Activated T-cell treated with anti-CD3 and anti-CD28 coated beads, Interleukin-2, amount 50 U/mL, for 24 hours (primary cell): ENCODE measurements at regions not wholly inside any gene's neighbourhood (a gene's known extent, or its start where the extent isn't known, plus 50 kb on each side); places are given as distances from the start of the nearest gene placed in this dataset.

ENCODE experiments used
- DNase-seq: peaks from one replicate; pipeline ENCODE4 v3.0.0-alpha.2; 2020
- H3K27ac Mint-ChIP-seq: 2 replicates; pipeline ENCODE4 v1.8.0; 2020; ENCODE audit warnings: mild to moderate bottlenecking, mixed read lengths
- H3K27me3 Mint-ChIP-seq: 2 replicates; pipeline ENCODE4 v1.8.0; 2020; ENCODE audit warnings: mixed read lengths
- H3K36me3 Mint-ChIP-seq: 2 replicates; pipeline ENCODE4 v1.8.0; 2020; ENCODE audit warnings: low read depth, mixed read lengths
- H3K4me1 Mint-ChIP-seq: 2 replicates; pipeline ENCODE4 v1.8.0; 2020; ENCODE audit warnings: low read depth, mixed read lengths
- H3K4me3 Mint-ChIP-seq: 2 replicates; pipeline ENCODE4 v1.8.0; 2020; ENCODE audit warnings: mild to moderate bottlenecking, moderate library complexity, mixed read lengths
- H3K9me3 Mint-ChIP-seq: 2 replicates; pipeline ENCODE4 v1.8.0; 2020; ENCODE audit warnings: mixed read lengths

GRCh38 chr5:53367727-53368126 is 112.7 kb upstream of the FST start:
- no peak for DNase-seq
- no peak overlapping the region for H3K4me3 Mint-ChIP-seq
- H3K27ac Mint-ChIP-seq: no peak overlapping the region
- no peaks in the 10 kb centered on the region for H3K9me3 Mint-ChIP-seq
- H3K4me1 Mint-ChIP-seq: peaks cover 6% of the 10 kb centered on the region
- no peaks in the 10 kb centered on the region for H3K36me3 Mint-ChIP-seq
- H3K27me3 Mint-ChIP-seq: peaks cover 11% of the 10 kb centered on the region

GRCh38 chr5:53368516-53368915 is 111.9 kb upstream of the FST start:
- Mint-ChIP-seq H3K4me3 (no peak overlapping the region), H3K27ac (no peak overlapping the region), H3K9me3 (no peaks in the 10 kb centered on the region), H3K4me1 (peaks cover 7% of the 10 kb centered on the region), H3K36me3 (no peaks in the 10 kb centered on the region), H3K27me3 (peaks cover 11% of the 10 kb centered on the region)
- DNase-seq: no peak

- Mint-ChIP-seq H3K27me3 (peaks cover 11% of the 10 kb centered on the region), H3K27ac (no peak overlapping the region), H3K36me3 (no peaks in the 10 kb centered on the region), H3K4me3 (no peak overlapping the region), H3K9me3 (no peaks in the 10 kb centered on the region), H3K4me1 (peaks cover 12% of the 10 kb centered on the region)
- DNase-seq: no peak
Measured at GRCh38 chr5:53368966-53369605, 111.3 kb upstream of the FST start.

DNA sequence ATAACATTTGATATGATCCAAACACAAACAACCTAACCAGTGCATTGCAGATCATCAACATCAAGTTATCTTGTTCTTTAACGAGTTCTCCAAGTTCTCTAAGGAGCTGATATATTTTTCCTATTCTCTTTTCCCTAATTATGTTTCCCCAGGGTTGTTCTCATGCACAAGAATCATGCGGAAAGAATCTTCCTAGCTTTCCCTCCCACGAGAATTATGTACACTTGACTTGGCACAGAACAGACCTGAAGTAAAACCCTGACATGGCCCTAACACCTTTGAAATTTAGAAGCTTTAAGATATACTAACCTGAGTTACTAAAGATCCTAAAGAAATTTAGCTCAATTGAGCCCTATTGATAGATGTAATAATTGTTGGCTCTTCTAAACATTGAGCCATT is 110.7 kb upstream of the FST start:
- Mint-ChIP-seq H3K36me3 (no peaks in the 10 kb centered on the region), H3K27me3 (peaks cover 11% of the 10 kb centered on the region), H3K4me3 (no peak overlapping the region), H3K9me3 (no peaks in the 10 kb centered on the region), H3K27ac (no peak overlapping the region), H3K4me1 (peaks cover 12% of the 10 kb centered on the region)
- no peak for DNase-seq

- no peak overlapping the region for H3K4me3 Mint-ChIP-seq
- no peaks in the 10 kb centered on the region for H3K36me3 Mint-ChIP-seq
- H3K4me1 Mint-ChIP-seq: peaks cover 11% of the 10 kb centered on the region
- H3K27me3 Mint-ChIP-seq: peaks cover 8% of the 10 kb centered on the region
- H3K27ac Mint-ChIP-seq: no peak overlapping the region
- no peak for DNase-seq
- H3K9me3 Mint-ChIP-seq: no peaks in the 10 kb centered on the region
Measured at GRCh38 chr5:53373451-53374158, 106.8 kb upstream of the FST start.

GRCh38 chr5:53376853-53377252 is 103.6 kb upstream of the FST start:
- H3K4me3 Mint-ChIP-seq: no peak overlapping the region
- H3K27ac Mint-ChIP-seq: no peak overlapping the region
- H3K4me1 Mint-ChIP-seq: peaks cover 11% of the 10 kb centered on the region
- no peak for DNase-seq
- no peaks in the 10 kb centered on the region for H3K36me3 Mint-ChIP-seq
- no peaks in the 10 kb centered on the region for H3K27me3 Mint-ChIP-seq
- no peaks in the 10 kb centered on the region for H3K9me3 Mint-ChIP-seq

GRCh38 chr5:53378190-53378589 is 102.2 kb upstream of the FST start:
- Mint-ChIP-seq H3K4me1 (peaks cover 11% of the 10 kb centered on the region), H3K9me3 (no peaks in the 10 kb centered on the region), H3K36me3 (no peaks in the 10 kb centered on the region), H3K4me3 (no peak overlapping the region), H3K27ac (no peak overlapping the region), H3K27me3 (no peaks in the 10 kb centered on the region)
- DNase-seq: no peak

- Mint-ChIP-seq H3K4me1 (peaks cover 7% of the 10 kb centered on the region), H3K9me3 (no peaks in the 10 kb centered on the region), H3K36me3 (no peaks in the 10 kb centered on the region), H3K27ac (no peak overlapping the region), H3K4me3 (no peak overlapping the region), H3K27me3 (peaks cover 1% of the 10 kb centered on the region)
- DNase-seq: no peak
Measured at GRCh38 chr5:53378590-53379247, 101.7 kb upstream of the FST start.

GRCh38 chr5:53386341-53386740 is 94.1 kb upstream of the FST start:
- Mint-ChIP-seq H3K27me3 (peaks cover 11% of the 10 kb centered on the region), H3K4me3 (no peak overlapping the region), H3K4me1 (no peaks in the 10 kb centered on the region), H3K9me3 (peaks cover 16% of the 10 kb centered on the region), H3K27ac (no peak overlapping the region), H3K36me3 (no peaks in the 10 kb centered on the region)
- DNase-seq: no peak

GRCh38 chr5:53389093-53389492 is 91.3 kb upstream of the FST start:
- Mint-ChIP-seq H3K27ac (no peak overlapping the region), H3K27me3 (peaks cover 8% of the 10 kb centered on the region), H3K4me3 (no peak overlapping the region), H3K36me3 (no peaks in the 10 kb centered on the region), H3K9me3 (peaks cover 16% of the 10 kb centered on the region), H3K4me1 (no peaks in the 10 kb centered on the region)
- DNase-seq: no peak

GRCh38 chr5:53392073-53392472 is 88.4 kb upstream of the FST start:
- DNase-seq: no peak
- no peaks in the 10 kb centered on the region for H3K36me3 Mint-ChIP-seq
- H3K4me3 Mint-ChIP-seq: no peak overlapping the region
- no peaks in the 10 kb centered on the region for H3K4me1 Mint-ChIP-seq
- H3K27me3 Mint-ChIP-seq: peaks cover 6% of the 10 kb centered on the region
- no peak overlapping the region for H3K27ac Mint-ChIP-seq
- H3K9me3 Mint-ChIP-seq: peaks cover 16% of the 10 kb centered on the region

DNA sequence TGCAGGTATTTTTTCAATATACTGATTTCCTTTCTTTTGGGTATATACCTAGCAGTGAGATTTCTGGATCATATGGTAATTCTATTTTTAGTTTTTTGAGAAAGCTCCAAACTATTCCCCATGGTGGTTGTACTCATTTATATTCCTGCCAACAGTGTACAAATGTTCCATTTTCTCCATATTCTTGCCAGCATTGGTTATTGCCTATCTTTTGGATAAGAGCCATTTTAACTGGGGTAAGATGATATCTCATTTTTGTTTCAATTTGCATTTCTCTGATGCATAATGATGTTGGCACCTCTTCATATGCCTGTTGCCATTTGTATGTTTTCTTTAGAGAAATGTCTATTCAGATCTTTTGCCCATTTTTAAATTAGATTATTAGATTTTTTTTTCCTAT is 85.6 kb upstream of the FST start:
- no peaks in the 10 kb centered on the region for H3K36me3 Mint-ChIP-seq
- H3K4me1 Mint-ChIP-seq: no peaks in the 10 kb centered on the region
- H3K4me3 Mint-ChIP-seq: no peak overlapping the region
- no peaks in the 10 kb centered on the region for H3K9me3 Mint-ChIP-seq
- H3K27ac Mint-ChIP-seq: no peak overlapping the region
- H3K27me3 Mint-ChIP-seq: peaks cover 15% of the 10 kb centered on the region
- no peak for DNase-seq

DNA sequence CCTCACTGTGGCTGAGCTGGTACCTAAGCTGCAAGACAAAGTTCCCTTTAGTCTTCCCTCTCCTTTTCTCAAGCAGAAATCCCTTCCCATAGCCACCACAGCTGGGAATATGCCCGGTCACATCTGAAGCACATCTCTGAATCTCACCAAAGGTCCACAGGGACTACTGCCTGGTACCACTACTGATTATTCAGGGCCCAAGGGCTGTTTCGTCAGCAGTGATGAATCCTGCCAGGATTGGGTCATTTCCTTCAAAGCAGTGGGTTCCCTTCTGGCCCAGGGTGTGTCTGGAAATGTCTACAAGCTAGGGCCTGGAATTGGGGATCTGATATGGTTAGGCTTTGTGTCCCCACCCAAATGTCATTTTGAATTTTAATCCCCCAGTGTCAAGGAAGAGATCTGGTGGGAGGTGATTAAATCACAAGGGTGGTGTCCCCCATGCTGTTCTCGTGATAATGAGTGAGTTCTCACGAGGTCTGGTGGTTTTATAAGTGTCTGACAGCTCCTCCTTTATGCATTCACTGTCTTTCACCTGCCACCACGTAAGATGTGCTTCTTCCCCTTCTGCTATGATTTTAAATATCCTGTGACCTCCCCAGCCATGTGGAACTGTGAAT is 83.2 kb upstream of the FST start:
- H3K4me1 Mint-ChIP-seq: no peaks in the 10 kb centered on the region
- no peak for DNase-seq
- no peaks in the 10 kb centered on the region for H3K9me3 Mint-ChIP-seq
- H3K27me3 Mint-ChIP-seq: peaks cover 19% of the 10 kb centered on the region
- no peak overlapping the region for H3K4me3 Mint-ChIP-seq
- H3K27ac Mint-ChIP-seq: no peak overlapping the region
- H3K36me3 Mint-ChIP-seq: no peaks in the 10 kb centered on the region

GRCh38 chr5:53397845-53398244 is 82.6 kb upstream of the FST start:
- DNase-seq: no peak
- no peaks in the 10 kb centered on the region for H3K36me3 Mint-ChIP-seq
- no peaks in the 10 kb centered on the region for H3K9me3 Mint-ChIP-seq
- H3K4me3 Mint-ChIP-seq: no peak overlapping the region
- no peak overlapping the region for H3K27ac Mint-ChIP-seq
- H3K27me3 Mint-ChIP-seq: peaks cover 19% of the 10 kb centered on the region
- no peaks in the 10 kb centered on the region for H3K4me1 Mint-ChIP-seq
